ENCODE measurements at regions not wholly inside any gene's neighbourhood (a gene's known extent, or its start where the extent isn't known, plus 50 kb on each side); places are given as distances from the start of the nearest gene placed in this dataset.

DNA sequence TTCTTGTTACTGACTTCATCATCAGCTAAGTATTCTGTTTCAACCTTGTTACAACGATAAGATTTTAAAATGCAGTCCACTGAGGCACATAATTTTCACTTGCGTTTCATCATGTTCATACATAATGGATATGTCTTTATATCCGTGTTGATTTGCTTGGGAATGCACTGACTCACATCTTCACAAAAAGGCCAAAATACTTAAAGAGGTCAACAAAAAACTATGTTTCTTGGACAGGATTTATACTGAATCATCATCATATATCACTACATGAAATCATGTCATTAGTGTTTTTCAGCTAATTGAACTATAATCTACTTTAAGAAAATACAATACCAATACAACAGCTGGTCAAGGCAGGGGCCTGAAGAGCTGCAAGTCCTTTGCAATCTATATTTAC, 324.5 kb upstream of the KLF6 start:
- Histone ChIP-seq H3K4me3 (replicated peaks; ENCODE audit: insufficient read depth, low read length) (no peak overlapping the region), H3K27me3 (ENCODE audit: insufficient read depth, poor library complexity, severe bottlenecking) (no peaks in the 10 kb centered on the region), H3K27ac (replicated peaks) (no peak overlapping the region)
- DNase-seq (ENCODE audit: low read depth in 1 of 2, low spot score in 1 of 2): no peak
- TF ChIP-seq REST (IDR thresholded peaks at IDR 0.05; ENCODE audit: insufficient replicate concordance, low read depth): no peak
- no peak for TF ChIP-seq SPI1 (IDR thresholded peaks at IDR 0.05; ENCODE audit: borderline replicate concordance, low read depth)
- no peak for TF ChIP-seq CTCF (IDR thresholded peaks at IDR 0.05; ENCODE audit: insufficient read depth, low read length)
- TF ChIP-seq POLR2AphosphoS5 (IDR thresholded peaks at IDR 0.05; ENCODE audit: low read depth): no peak

- Histone ChIP-seq H3K27me3 (ENCODE audit: insufficient read depth, poor library complexity, severe bottlenecking) (no peaks in the 10 kb centered on the region), H3K27ac (replicated peaks) (no peak overlapping the region), H3K4me3 (replicated peaks; ENCODE audit: insufficient read depth, low read length) (no peak overlapping the region)
- TF ChIP-seq CTCF (IDR thresholded peaks at IDR 0.05; ENCODE audit: insufficient read depth, low read length): no peak
- TF ChIP-seq POLR2AphosphoS5 (IDR thresholded peaks at IDR 0.05; ENCODE audit: low read depth): no peak
- no peak for TF ChIP-seq GABPA (IDR thresholded peaks at IDR 0.05; ENCODE audit: low read depth)
- TF ChIP-seq SPI1 (IDR thresholded peaks at IDR 0.05; ENCODE audit: borderline replicate concordance, low read depth): no peak
- TF ChIP-seq REST (IDR thresholded peaks at IDR 0.05; ENCODE audit: insufficient replicate concordance, low read depth): no peak
- DNase-seq (ENCODE audit: low read depth in 1 of 2, low spot score in 1 of 2): no peak
Measured at GRCh38 chr10:4108693-4109092, 323.7 kb upstream of the KLF6 start.

DNA sequence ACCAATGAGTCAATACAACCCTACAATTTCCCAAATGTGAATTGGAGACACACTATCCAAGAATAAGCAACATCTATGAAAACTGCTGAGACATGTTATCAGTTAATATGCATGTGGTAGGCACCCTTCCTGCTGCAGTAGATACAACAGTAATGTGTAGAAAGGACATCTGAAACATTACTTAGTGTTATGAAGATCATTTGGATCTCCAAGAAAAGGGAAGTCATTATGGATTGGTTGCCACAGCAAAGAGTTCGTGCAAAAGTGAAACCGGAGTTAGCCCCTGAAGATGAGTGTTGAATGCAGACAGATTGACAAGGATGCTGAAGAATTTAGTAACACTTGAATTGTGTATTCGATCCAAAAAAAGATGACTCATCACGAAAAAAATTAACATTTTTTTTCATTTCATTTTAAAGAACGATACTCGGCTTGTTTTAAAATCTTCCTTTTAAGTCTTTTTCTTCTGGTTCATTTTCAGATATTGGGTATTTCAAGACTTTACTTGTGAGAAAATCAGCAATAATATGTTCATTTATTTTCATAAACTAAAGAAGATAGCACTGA, 322.4 kb upstream of the KLF6 start:
- TF ChIP-seq GABPA (IDR thresholded peaks at IDR 0.05; ENCODE audit: low read depth) (no peak), POLR2AphosphoS5 (IDR thresholded peaks at IDR 0.05; ENCODE audit: low read depth) (no peak), REST (IDR thresholded peaks at IDR 0.05; ENCODE audit: insufficient replicate concordance, low read depth) (no peak), SPI1 (IDR thresholded peaks at IDR 0.05; ENCODE audit: borderline replicate concordance, low read depth) (no peak), CTCF (IDR thresholded peaks at IDR 0.05; ENCODE audit: insufficient read depth, low read length) (no peak)
- no peak overlapping the region for H3K27ac ChIP-seq (replicated peaks)

More for the DNA sequence above, 322.4 kb upstream of the KLF6 start:
- Histone ChIP-seq H3K27me3 (ENCODE audit: insufficient read depth, poor library complexity, severe bottlenecking) (no peaks in the 10 kb centered on the region), H3K4me3 (replicated peaks; ENCODE audit: insufficient read depth, low read length) (no peak overlapping the region)
- DNase-seq (ENCODE audit: low read depth in 1 of 2, low spot score in 1 of 2): no peak
